GM12878 (cell line): ENCODE measurements at regions not wholly inside any gene's neighbourhood (a gene's known extent, or its start where the extent isn't known, plus 50 kb on each side); places are given as distances from the start of the nearest gene placed in this dataset.
A peak's percentile ranks its signal among the peaks of the same experiment; 100 is the strongest.

Experiments
- ATAC-seq: fragments of 200-7000 bp; cut with Tn5 transposase; 3 replicates; pipeline ENCODE4 v1.9.1; 2020; ENCODE audit warnings: mild to moderate bottlenecking, moderate library complexity
- BruUV-seq: library from RNA; stranded (reverse); fragments of 400-500 nt; replicated peaks from 2 replicates; lab custom pipeline; 2021; lab: Mats Ljungman, UMichigan
- CTCF ChIA-PET: fragments of 300-600 bp; sonication (Branson Sonifier 250); formaldehyde crosslinking; extraction: SDS; loops from one replicate; lab custom pipeline; 2021; ENCODE audit warnings: inconsistent platforms; lab: Yijun Ruan, JAX
- POLR2A ChIA-PET: fragments of 350-600 bp; formaldehyde crosslinking; extraction: SDS; loops from one replicate; lab custom pipeline; 2021; ENCODE audit warnings: inconsistent platforms; lab: Charles Lee
- RAD21 ChIA-PET: fragments of 300-600 bp; sonication (Branson Sonifier 250); formaldehyde crosslinking; loops from one replicate; lab custom pipeline; 2023; ENCODE audit warnings: antibody characterized with exemption; ENCODE audit not compliant: unreplicated experiment; lab: Charles Lee
- SMC1A ChIA-PET: fragments of 300-600 bp; sonication (Branson Sonifier 250); formaldehyde crosslinking; loops from one replicate; lab custom pipeline; 2023; ENCODE audit not compliant: unreplicated experiment, uncharacterized antibody; lab: Charles Lee
- DNase-seq: peaks from one replicate; pipeline ENCODE4 v3.0.0-alpha.2; 2011; ENCODE audit warnings: low read depth, low spot score
- FAIRE-seq: peaks from 3 replicates; lab custom pipeline; 2011; peaks lifted over from hg19 to GRCh38; lab: Jason Lieb, UNC
- H2AFZ ChIP-seq: 2 replicates; pipeline ENCODE4 v1.6.0; 2011; ENCODE audit warnings: low read depth, low read length, control low read depth; ENCODE audit not compliant: control insufficient read depth
- H3K27ac ChIP-seq: 2 replicates; pipeline ENCODE4 v1.5.1; 2011; ENCODE audit warnings: control low read depth; ENCODE audit not compliant: control insufficient read depth, insufficient read depth
- H3K27me3 ChIP-seq, 2 experiments: replicated peaks in 1 of 2; 2 replicates each; pipeline versions ENCODE4 v1.6.0 to v1.6.1; 2011; ENCODE audit warnings: low read length in 1 of 2; ENCODE audit not compliant: control insufficient read depth in 2 of 2, insufficient read depth in 2 of 2
- H3K36me3 ChIP-seq, 2 experiments: 2 replicates each; pipeline ENCODE4 v1.5.1; 2011; ENCODE audit warnings: low read length in 1 of 2; ENCODE audit not compliant: control insufficient read depth in 2 of 2, insufficient read depth in 2 of 2
- H3K4me1 ChIP-seq: 2 replicates; pipeline ENCODE4 v1.6.1; 2011; ENCODE audit warnings: mild to moderate bottlenecking, low read length, moderate library complexity, mixed read lengths; ENCODE audit not compliant: control insufficient read depth, insufficient read depth
- H3K4me2 ChIP-seq: 2 replicates; pipeline ENCODE4 v1.6.0; 2011; ENCODE audit warnings: control low read depth; ENCODE audit not compliant: control insufficient read depth, insufficient read depth
- H3K4me3 ChIP-seq: fragments of 200-600 bp; sonication (generic); 2 replicates; pipeline ENCODE4 v1.5.1; 2016
- H3K79me2 ChIP-seq: 2 replicates; pipeline ENCODE4 v1.6.0; 2011; ENCODE audit warnings: low read length; ENCODE audit not compliant: control insufficient read depth, insufficient read depth
- H3K9ac ChIP-seq: 2 replicates; pipeline ENCODE4 v1.8.0; 2011; ENCODE audit warnings: low read length, control low read depth, mixed read lengths; ENCODE audit not compliant: control insufficient read depth, insufficient read depth
- H3K9me3 ChIP-seq: replicated peaks from 3 replicates; pipeline ENCODE4 v1.5.1; 2011; ENCODE audit warnings: mild to moderate bottlenecking, low read length; ENCODE audit not compliant: control insufficient read depth, insufficient read depth
- H4K20me1 ChIP-seq: 2 replicates; pipeline ENCODE4 v1.6.0; 2011; ENCODE audit not compliant: control insufficient read depth, insufficient read depth
- MXI1 ChIP-seq: fragments of 150-350 bp; IDR thresholded peaks from 2 replicates; pipeline ENCODE4 v1.6.1; 2011; ENCODE audit warnings: low read depth, mild to moderate bottlenecking, inconsistent platforms, low read length, improper control_type of control experiment
- RAD21 ChIP-seq: IDR thresholded peaks from 2 replicates; pipeline ENCODE4 v1.6.1; 2011; ENCODE audit warnings: mild to moderate bottlenecking, low read depth, low read length, moderate library complexity; ENCODE audit not compliant: insufficient read depth
- SMC3 ChIP-seq: IDR thresholded peaks from 2 replicates; pipeline ENCODE4 v1.6.1; 2011; ENCODE audit warnings: low read length, improper control_type of control experiment, borderline replicate concordance
- STAT3 ChIP-seq: IDR thresholded peaks from 2 replicates; pipeline ENCODE4 v1.6.1; 2011; ENCODE audit warnings: low read depth, low read length, improper control_type of control experiment
- YY1 ChIP-seq: IDR thresholded peaks from 2 replicates; pipeline ENCODE4 v1.6.1; 2011; ENCODE audit warnings: low read depth, mild to moderate bottlenecking, low read length
- WGBS: methylation state at CpG from one replicate; pipeline ENCODE4 v1.1.6; 2016; ENCODE audit warnings: low lambda C conversion rate; ENCODE audit not compliant: insufficient replicate concordance, insufficient coverage; ENCODE audit errors: missing lambda C conversion rate; 5-methylcytosine and 5-hydroxymethylcytosine counted together
- in situ Hi-C: fragments of 300-500 bp; cut with MboI; formaldehyde crosslinking; loops from 9 replicates; pipeline ENCODE4 v1.14.3; 2018; ENCODE audit warnings: mixed read lengths
- intact Hi-C: fragments of 100-400 bp; cut with micrococcal nuclease; formaldehyde crosslinking; loops from one replicate; pipeline ENCODE4 v1.14.2; 2022; ENCODE audit not compliant: unreplicated experiment
- TF ChIP-seq, protein P1 (sequence below): fragments of 150-350 bp; IDR thresholded peaks from 2 replicates; pipeline ENCODE4 v1.6.1; 2014; ENCODE audit warnings: mild to moderate bottlenecking, low read depth, low read length
- TF ChIP-seq, protein P2 (sequence below), 3 experiments: IDR thresholded peaks in 2 of 3; conservative IDR thresholded peaks in 1 of 3; 2 replicates each; pipeline ENCODE4 v1.5.1; 2011; ENCODE audit warnings: low read depth in 3 of 3, low read length in 3 of 3, mild to moderate bottlenecking in 3 of 3, control low read depth in 2 of 3, moderate library complexity in 2 of 3, inconsistent platforms in 1 of 3, mixed read lengths in 1 of 3; ENCODE audit not compliant: control insufficient read depth in 2 of 3, insufficient read depth in 1 of 3; ENCODE audit errors: extremely low read depth in 1 of 3
- TF ChIP-seq, protein P3 (sequence below): IDR thresholded peaks from 2 replicates; pipeline ENCODE4 v1.6.1; 2011; ENCODE audit warnings: low read depth, mild to moderate bottlenecking, low read length, moderate library complexity, borderline replicate concordance; ENCODE audit errors: extremely low read depth
- TF ChIP-seq, protein P4 (sequence below): IDR thresholded peaks from 2 replicates; pipeline ENCODE4 v1.6.1; 2012; ENCODE audit warnings: low read depth, low read length, improper control_type of control experiment

DNA sequence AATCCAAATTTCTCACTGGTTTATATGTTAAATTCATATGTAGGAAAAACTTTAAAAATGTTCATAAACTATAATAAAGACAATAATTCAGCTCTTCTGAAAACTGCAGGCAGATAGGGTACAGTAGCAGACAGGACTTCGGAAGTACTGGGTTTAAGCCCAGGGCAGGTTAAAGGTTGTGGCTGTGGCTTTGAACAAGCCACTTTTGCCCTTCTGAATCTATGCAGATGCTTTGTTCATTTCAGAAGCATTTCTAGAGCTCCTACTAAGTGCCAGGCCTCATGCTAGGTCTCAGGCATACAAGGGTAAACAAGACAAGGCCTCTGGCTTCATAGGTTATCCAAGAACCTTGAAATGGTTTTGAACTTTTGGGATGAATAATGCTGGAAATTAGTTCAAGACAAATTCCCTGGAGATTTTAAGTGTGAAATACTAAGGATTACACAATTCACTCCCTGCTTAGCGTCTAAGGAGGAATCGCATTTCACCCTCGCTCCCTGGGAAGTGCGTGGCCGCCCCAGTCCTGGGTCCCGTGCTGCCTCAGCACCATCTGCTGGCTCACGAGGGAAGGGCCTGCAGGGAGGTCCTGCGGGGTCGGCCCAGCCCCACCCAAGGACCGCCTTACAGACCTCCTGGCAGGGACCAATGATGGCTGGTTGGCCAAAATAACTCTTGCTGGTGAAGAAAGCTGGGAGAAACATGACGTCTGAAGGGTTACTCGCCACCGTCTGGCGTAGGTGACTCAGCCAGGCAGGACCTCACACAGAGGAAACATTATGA, 67.7 kb upstream of the L3MBTL4 start:
- intact Hi-C loops, result loop anchor here (1.0 kb wide), 1 partner anchor 603 kb away; no protein-coding TSS in a partner anchor
- peak; percentile 62 for FAIRE-seq

More for the DNA sequence above, 67.7 kb upstream of the L3MBTL4 start:
- 26% methylated on average over 15 of the region's 15 CpGs for WGBS
- H4K20me1 ChIP-seq, result no peaks in the 10 kb centered on the region
- CTCF ChIA-PET, result interaction anchor here (1.2 to 2.2 kb wide), 3 partner anchors 598 to 603 kb away, joined by 4 to 6 read pairs (median 4); no protein-coding TSS in a partner anchor
- no peaks in the 10 kb centered on the region for H3K9me3 ChIP-seq
- peaks cover 0 to 2% of the 10 kb centered on the region in 2 experiments; a peak in 1 of 4 replicates for H3K27me3 ChIP-seq
- H2AFZ ChIP-seq, result no peak overlapping the region
- RAD21 ChIA-PET, result interaction anchor here (0.7 kb wide), 1 partner anchor 603 kb away, joined by 3 read pairs; no protein-coding TSS in a partner anchor
- SMC1A ChIA-PET, result interaction anchor here (0.6 to 1.3 kb wide), 6 partner anchors 11 to 610 kb away, joined by 3 read pairs; no protein-coding TSS in a partner anchor
- TF ChIP-seq, protein P1, sequence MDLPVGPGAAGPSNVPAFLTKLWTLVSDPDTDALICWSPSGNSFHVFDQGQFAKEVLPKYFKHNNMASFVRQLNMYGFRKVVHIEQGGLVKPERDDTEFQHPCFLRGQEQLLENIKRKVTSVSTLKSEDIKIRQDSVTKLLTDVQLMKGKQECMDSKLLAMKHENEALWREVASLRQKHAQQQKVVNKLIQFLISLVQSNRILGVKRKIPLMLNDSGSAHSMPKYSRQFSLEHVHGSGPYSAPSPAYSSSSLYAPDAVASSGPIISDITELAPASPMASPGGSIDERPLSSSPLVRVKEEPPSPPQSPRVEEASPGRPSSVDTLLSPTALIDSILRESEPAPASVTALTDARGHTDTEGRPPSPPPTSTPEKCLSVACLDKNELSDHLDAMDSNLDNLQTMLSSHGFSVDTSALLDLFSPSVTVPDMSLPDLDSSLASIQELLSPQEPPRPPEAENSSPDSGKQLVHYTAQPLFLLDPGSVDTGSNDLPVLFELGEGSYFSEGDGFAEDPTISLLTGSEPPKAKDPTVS, result no peak
- peak; percentile 88 for TF ChIP-seq RAD21
- no peak for TF ChIP-seq STAT3
- TF ChIP-seq, protein P2, sequence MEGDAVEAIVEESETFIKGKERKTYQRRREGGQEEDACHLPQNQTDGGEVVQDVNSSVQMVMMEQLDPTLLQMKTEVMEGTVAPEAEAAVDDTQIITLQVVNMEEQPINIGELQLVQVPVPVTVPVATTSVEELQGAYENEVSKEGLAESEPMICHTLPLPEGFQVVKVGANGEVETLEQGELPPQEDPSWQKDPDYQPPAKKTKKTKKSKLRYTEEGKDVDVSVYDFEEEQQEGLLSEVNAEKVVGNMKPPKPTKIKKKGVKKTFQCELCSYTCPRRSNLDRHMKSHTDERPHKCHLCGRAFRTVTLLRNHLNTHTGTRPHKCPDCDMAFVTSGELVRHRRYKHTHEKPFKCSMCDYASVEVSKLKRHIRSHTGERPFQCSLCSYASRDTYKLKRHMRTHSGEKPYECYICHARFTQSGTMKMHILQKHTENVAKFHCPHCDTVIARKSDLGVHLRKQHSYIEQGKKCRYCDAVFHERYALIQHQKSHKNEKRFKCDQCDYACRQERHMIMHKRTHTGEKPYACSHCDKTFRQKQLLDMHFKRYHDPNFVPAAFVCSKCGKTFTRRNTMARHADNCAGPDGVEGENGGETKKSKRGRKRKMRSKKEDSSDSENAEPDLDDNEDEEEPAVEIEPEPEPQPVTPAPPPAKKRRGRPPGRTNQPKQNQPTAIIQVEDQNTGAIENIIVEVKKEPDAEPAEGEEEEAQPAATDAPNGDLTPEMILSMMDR (IDR thresholded peaks at IDR 0.05 in 2 of 3, conservative IDR thresholded peaks at IDR 0.05 in 1 of 3; ENCODE audit: control insufficient read depth in 2 of 3, extremely low read depth in 1 of 3, insufficient read depth in 1 of 3, low read depth in 3 of 3, low read length in 3 of 3), result peak; percentile 63 to 85 (median 83)
- TF ChIP-seq, protein P3, sequence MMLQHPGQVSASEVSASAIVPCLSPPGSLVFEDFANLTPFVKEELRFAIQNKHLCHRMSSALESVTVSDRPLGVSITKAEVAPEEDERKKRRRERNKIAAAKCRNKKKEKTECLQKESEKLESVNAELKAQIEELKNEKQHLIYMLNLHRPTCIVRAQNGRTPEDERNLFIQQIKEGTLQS, result no peak
- TF ChIP-seq YY1, result 0 out of 2 replicates have a peak, but pooled peaks have one; percentile 38
- peak; percentile 82 for TF ChIP-seq SMC3
- TF ChIP-seq, protein P4, sequence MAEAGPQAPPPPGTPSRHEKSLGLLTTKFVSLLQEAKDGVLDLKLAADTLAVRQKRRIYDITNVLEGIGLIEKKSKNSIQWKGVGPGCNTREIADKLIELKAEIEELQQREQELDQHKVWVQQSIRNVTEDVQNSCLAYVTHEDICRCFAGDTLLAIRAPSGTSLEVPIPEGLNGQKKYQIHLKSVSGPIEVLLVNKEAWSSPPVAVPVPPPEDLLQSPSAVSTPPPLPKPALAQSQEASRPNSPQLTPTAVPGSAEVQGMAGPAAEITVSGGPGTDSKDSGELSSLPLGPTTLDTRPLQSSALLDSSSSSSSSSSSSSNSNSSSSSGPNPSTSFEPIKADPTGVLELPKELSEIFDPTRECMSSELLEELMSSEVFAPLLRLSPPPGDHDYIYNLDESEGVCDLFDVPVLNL, result no peak
- no peak for TF ChIP-seq MXI1
- no peak for DNase-seq
- no TSS peak for BruUV-seq
- no peaks in the 10 kb centered on the region for H3K36me3 ChIP-seq
- POLR2A ChIA-PET, result no interaction called here
- no peak overlapping the region for H3K4me2 ChIP-seq
- H3K27ac ChIP-seq, result no peak overlapping the region
- H3K4me3 ChIP-seq, result no peak overlapping the region
- H3K79me2 ChIP-seq, result no peaks in the 10 kb centered on the region
- H3K9ac ChIP-seq, result no peak overlapping the region
- ATAC-seq, result peak; percentile 96
- H3K4me1 ChIP-seq, result no peaks in the 10 kb centered on the region
- in situ Hi-C loops, result no loop called here
